ENCODE measurements at regions not wholly inside any gene's neighbourhood (a gene's known extent, or its start where the extent isn't known, plus 50 kb on each side); places are given as distances from the start of the nearest gene placed in this dataset.

DNA sequence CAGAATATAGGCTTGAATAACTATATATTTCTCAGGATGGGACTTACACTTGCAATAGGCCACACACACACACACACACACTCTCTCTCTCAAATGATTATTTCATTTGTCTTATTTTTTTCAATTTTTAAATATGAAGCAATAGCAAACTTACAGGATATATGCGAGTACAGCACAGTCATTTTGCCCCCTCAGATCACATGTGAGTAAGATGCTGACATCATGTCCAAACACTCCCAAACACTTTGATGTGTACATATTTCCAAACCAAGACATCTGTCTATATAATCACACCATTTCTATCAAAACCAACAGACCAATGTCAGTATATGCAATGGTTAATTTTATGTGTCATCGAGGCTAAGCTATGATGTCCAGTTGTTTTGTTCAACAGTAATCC is 1535.9 kb upstream of the FLRT2 start:
- no peaks in the 10 kb centered on the region for H3K4me1 ChIP-seq (ENCODE audit: insufficient read depth, low read length, poor library complexity, severe bottlenecking)
- H3K9me3 ChIP-seq (ENCODE audit: low read length) = no peaks in the 10 kb centered on the region
- H3K4me2 ChIP-seq (ENCODE audit: low read length) = no peak overlapping the region
- 0 out of 2 replicates have a peak, but pooled peaks cover 3% of the 10 kb centered on the region for H3K9me2 ChIP-seq (ENCODE audit: insufficient read depth, low read length)
- DNase-seq (ENCODE audit: low spot score) = no peak
- no peak overlapping the region for H2AFZ ChIP-seq (ENCODE audit: low read length)
- H3K79me2 ChIP-seq (ENCODE audit: insufficient read depth, low read depth, low read length) = no peaks in the 10 kb centered on the region
- H3K36me3 ChIP-seq (ENCODE audit: insufficient read depth, low read length) = no peaks in the 10 kb centered on the region
- POLR2A ChIA-PET = interaction anchor here (0.5 to 0.7 kb wide), 2 partner anchors 21 to 127 kb away, joined by 3 to 4 read pairs; no protein-coding TSS in a partner anchor
- TF ChIP-seq EZH2phosphoT487 (IDR thresholded peaks at IDR 0.05; ENCODE audit: borderline replicate concordance, low read depth, low read length) = no peak
- TF ChIP-seq, protein P1, sequence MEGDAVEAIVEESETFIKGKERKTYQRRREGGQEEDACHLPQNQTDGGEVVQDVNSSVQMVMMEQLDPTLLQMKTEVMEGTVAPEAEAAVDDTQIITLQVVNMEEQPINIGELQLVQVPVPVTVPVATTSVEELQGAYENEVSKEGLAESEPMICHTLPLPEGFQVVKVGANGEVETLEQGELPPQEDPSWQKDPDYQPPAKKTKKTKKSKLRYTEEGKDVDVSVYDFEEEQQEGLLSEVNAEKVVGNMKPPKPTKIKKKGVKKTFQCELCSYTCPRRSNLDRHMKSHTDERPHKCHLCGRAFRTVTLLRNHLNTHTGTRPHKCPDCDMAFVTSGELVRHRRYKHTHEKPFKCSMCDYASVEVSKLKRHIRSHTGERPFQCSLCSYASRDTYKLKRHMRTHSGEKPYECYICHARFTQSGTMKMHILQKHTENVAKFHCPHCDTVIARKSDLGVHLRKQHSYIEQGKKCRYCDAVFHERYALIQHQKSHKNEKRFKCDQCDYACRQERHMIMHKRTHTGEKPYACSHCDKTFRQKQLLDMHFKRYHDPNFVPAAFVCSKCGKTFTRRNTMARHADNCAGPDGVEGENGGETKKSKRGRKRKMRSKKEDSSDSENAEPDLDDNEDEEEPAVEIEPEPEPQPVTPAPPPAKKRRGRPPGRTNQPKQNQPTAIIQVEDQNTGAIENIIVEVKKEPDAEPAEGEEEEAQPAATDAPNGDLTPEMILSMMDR (conservative IDR thresholded peaks at IDR 0.05; ENCODE audit: low read length) = no peak
- intact Hi-C loops (cut with micrococcal nuclease; ENCODE audit: unreplicated experiment) = no loop called here
- H3K4me3 ChIP-seq (ENCODE audit: low read depth, low read length, poor library complexity, severe bottlenecking) = no peak overlapping the region
- H3K27ac ChIP-seq (ENCODE audit: low read depth, low read length, poor library complexity, severe bottlenecking) = no peak overlapping the region
- CTCF ChIA-PET (ENCODE audit: unreplicated experiment) = no interaction called here
- H4K20me1 ChIP-seq (ENCODE audit: insufficient read depth, low read length) = no peaks in the 10 kb centered on the region
- no TSS peak for BruUV-seq (replicated peaks)

DNA sequence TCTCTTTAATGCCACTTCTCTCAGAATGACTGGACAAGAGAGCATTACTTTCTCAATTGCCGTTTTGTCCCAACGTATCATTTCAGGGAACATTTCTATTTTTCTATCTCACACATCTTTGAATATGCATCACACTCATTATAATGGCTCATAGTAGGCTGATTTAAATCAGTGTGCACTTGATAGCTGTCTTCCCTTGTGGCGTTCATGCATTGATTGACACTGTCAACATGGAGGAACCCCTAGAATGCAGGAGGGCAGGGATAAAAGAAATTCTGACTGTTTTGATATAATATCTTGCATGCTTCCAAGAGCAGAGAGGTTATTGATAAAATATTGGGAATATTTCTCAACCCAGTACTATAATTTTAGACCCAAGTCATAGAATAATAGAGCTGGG is 1528.9 kb upstream of the FLRT2 start:
- Histone ChIP-seq H3K36me3 (ENCODE audit: insufficient read depth, low read length) (no peaks in the 10 kb centered on the region), H3K9me3 (ENCODE audit: low read length) (no peaks in the 10 kb centered on the region), H3K4me2 (ENCODE audit: low read length) (no peak overlapping the region), H3K4me3 (ENCODE audit: low read depth, low read length, poor library complexity, severe bottlenecking) (no peak overlapping the region), H3K9me2 (ENCODE audit: insufficient read depth, low read length) (0 out of 2 replicates have a peak, but pooled peaks cover 3% of the 10 kb centered on the region), H2AFZ (ENCODE audit: low read length) (no peak overlapping the region), H3K4me1 (ENCODE audit: insufficient read depth, low read length, poor library complexity, severe bottlenecking) (no peaks in the 10 kb centered on the region), H3K79me2 (ENCODE audit: insufficient read depth, low read depth, low read length) (no peaks in the 10 kb centered on the region), H3K27ac (ENCODE audit: low read depth, low read length, poor library complexity, severe bottlenecking) (no peak overlapping the region), H4K20me1 (ENCODE audit: insufficient read depth, low read length) (no peaks in the 10 kb centered on the region)
- ChIA-PET POLR2A (interaction anchor here (0.6 kb wide), 1 partner anchor 33 kb away, joined by 3 read pairs; no protein-coding TSS in a partner anchor), CTCF (ENCODE audit: unreplicated experiment) (no interaction called here)
- intact Hi-C loops (cut with micrococcal nuclease; ENCODE audit: unreplicated experiment) = no loop called here
- no peak for TF ChIP-seq EZH2phosphoT487 (IDR thresholded peaks at IDR 0.05; ENCODE audit: borderline replicate concordance, low read depth, low read length)
- TF ChIP-seq, protein P1 (conservative IDR thresholded peaks at IDR 0.05; ENCODE audit: low read length) = no peak
- BruUV-seq (replicated peaks) = no TSS peak
- DNase-seq (ENCODE audit: low spot score) = no peak

DNA sequence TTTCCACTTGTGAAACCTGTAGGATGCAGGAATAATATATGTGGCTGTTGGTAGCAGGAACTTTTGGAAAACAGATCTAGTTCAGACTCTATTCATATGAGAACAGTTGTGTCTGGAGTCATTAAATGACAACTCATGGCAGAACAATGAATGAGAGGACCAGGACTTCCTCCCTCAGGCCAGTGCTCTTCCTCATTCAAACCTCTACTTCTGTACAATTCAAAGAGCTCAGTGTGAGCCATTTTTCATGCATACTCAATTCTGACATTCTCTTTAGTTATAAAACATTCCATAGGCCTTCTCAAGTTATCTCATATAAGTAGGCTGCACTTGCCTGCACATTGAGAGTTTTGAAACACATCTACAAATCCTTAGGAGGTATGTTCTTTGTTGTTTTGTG is 1526.6 kb upstream of the FLRT2 start:
- Histone ChIP-seq H3K4me2 (ENCODE audit: low read length) (no peak overlapping the region), H3K9me2 (ENCODE audit: insufficient read depth, low read length) (no peaks in the 10 kb centered on the region), H3K9me3 (ENCODE audit: low read length) (no peaks in the 10 kb centered on the region), H3K79me2 (ENCODE audit: insufficient read depth, low read depth, low read length) (no peaks in the 10 kb centered on the region), H3K4me1 (ENCODE audit: insufficient read depth, low read length, poor library complexity, severe bottlenecking) (no peaks in the 10 kb centered on the region), H2AFZ (ENCODE audit: low read length) (no peak overlapping the region), H3K4me3 (ENCODE audit: low read depth, low read length, poor library complexity, severe bottlenecking) (no peak overlapping the region), H3K27ac (ENCODE audit: low read depth, low read length, poor library complexity, severe bottlenecking) (no peak overlapping the region), H3K36me3 (ENCODE audit: insufficient read depth, low read length) (no peaks in the 10 kb centered on the region), H4K20me1 (ENCODE audit: insufficient read depth, low read length) (no peaks in the 10 kb centered on the region)
- ChIA-PET CTCF (ENCODE audit: unreplicated experiment) (no interaction called here), POLR2A (no interaction called here)
- DNase-seq (ENCODE audit: low spot score) = no peak
- intact Hi-C loops (cut with micrococcal nuclease; ENCODE audit: unreplicated experiment) = no loop called here
- no TSS peak for BruUV-seq (replicated peaks)
- no peak for TF ChIP-seq EZH2phosphoT487 (IDR thresholded peaks at IDR 0.05; ENCODE audit: borderline replicate concordance, low read depth, low read length)
- TF ChIP-seq, protein P1 (conservative IDR thresholded peaks at IDR 0.05; ENCODE audit: low read length) = no peak

Data from OCI-LY7 (cell line).